ENCODE measurements at regions not wholly inside any gene's neighbourhood (a gene's known extent, or its start where the extent isn't known, plus 50 kb on each side); places are given as distances from the start of the nearest gene placed in this dataset.
"Not testable (repeated sequence)": the region's sequence is repeated elsewhere in the genome, so short reads cannot be mapped to it uniquely, and the experiment has no call there.

DNA sequence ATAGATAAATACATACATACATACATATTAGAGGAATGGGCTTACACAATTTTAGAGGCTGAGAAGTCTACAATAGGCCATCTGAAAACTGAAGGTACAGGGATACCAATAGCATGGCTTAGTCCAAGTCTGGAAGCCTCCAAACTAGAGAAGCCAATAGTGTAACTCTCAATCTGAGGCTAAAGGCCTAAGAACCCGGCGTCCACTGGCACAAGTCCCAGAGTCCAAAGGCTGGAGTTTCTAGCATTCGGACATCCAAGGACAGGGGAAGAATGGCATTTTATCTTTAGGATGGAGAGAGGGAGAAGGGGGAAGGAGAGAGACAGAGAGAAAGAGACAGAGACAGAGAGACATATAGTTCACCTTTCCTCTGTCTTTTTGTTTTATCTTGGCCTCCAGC, 63.7 kb upstream of the SYT4 start:
- no peak overlapping the region for H3K4me3 ChIP-seq (ENCODE audit: low read depth, low read length)
- TF ChIP-seq, protein P1, sequence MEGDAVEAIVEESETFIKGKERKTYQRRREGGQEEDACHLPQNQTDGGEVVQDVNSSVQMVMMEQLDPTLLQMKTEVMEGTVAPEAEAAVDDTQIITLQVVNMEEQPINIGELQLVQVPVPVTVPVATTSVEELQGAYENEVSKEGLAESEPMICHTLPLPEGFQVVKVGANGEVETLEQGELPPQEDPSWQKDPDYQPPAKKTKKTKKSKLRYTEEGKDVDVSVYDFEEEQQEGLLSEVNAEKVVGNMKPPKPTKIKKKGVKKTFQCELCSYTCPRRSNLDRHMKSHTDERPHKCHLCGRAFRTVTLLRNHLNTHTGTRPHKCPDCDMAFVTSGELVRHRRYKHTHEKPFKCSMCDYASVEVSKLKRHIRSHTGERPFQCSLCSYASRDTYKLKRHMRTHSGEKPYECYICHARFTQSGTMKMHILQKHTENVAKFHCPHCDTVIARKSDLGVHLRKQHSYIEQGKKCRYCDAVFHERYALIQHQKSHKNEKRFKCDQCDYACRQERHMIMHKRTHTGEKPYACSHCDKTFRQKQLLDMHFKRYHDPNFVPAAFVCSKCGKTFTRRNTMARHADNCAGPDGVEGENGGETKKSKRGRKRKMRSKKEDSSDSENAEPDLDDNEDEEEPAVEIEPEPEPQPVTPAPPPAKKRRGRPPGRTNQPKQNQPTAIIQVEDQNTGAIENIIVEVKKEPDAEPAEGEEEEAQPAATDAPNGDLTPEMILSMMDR (IDR thresholded peaks at IDR 0.05; ENCODE audit: low read depth, low read length), result no peak

DNA sequence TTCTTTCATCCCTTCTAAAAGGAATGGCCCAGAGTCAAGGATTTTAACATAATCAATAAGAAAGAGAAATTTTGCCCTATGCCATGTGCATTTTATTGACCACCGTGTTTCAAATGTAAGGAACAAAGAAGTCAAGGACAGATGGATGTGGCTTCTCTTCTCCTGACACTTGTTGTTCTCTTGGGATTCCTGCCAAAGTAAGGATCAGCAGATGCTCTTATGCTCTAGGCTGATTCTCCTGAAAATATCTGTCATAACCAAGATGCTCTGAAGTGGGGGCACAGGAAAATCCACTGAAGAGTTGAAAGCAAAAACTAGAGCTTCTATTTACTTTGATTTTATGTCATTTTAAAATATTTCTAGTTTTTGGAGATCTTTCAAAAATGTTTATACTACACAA, 72.9 kb upstream of the SYT4 start:
- H3K4me3 ChIP-seq (ENCODE audit: low read depth, low read length), result no peak overlapping the region
- TF ChIP-seq, protein P1 (IDR thresholded peaks at IDR 0.05; ENCODE audit: low read depth, low read length), result no peak

DNA sequence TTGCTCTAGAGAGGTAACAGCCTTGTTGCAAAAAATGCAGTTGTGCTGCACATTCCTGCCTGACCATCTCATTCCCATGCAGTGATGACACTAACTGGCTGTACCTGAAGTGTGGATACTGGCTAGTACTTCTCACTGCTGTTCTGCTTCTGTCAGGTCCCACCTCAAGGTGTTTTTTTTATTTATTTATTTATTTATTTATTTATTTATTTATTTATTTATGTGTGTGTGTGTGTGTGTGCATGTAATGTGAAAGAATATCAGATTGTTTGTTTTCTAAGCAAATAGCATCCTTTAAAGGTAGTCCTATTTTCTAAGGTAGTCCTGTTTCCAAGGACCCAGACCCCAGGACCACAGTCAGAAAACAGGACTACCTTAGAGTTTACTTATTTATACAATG, 87.2 kb upstream of the SYT4 start:
- H3K4me3 ChIP-seq (ENCODE audit: low read depth, low read length), result no peak overlapping the region

DNA sequence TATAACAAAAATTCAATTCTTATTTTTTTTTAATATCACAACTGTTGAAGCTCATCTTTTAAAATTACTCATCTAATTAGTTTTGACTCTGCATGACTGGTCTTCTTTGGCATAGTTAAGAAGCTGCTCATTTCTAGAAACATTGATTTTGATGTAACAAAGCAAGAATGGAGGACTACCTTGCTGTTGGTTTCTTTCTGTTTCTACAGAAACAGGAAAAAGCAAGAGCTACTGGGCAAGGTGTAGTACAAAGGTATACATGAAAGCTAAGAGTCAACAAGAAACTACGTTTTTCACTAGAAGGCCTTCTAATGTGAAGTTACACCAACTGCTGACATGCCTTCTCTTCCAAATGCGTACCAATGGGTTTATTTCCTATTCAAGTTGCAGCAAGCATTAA, 90.6 kb upstream of the SYT4 start:
- H3K4me3 ChIP-seq (ENCODE audit: low read depth, low read length), result no peak overlapping the region
- TF ChIP-seq, protein P1 (IDR thresholded peaks at IDR 0.05; ENCODE audit: low read depth, low read length), result no peak

More for the DNA sequence above, 87.2 kb upstream of the SYT4 start:
- TF ChIP-seq, protein P1 (IDR thresholded peaks at IDR 0.05; ENCODE audit: low read depth, low read length), result no peak

DNA sequence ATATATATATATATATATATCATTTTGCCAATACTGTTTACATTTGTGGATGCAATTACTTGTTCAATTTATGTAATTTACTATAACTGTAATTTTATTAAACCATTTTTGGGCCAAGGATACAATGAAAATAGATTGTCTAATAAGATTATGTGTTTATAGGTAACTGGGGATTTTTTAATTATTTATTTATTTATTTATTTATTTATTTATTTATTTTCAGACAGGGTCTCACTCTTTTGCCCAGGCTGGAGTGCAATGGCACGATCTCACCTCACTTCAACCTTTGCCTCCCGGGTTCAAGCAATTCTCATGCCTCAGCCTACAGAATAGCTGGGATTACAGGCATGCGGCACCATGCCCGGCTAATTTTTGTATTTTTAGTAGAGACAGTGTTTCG, 92.0 kb upstream of the SYT4 start:
- H3K4me3 ChIP-seq (ENCODE audit: low read depth, low read length), result not testable (repeated sequence)

DNA sequence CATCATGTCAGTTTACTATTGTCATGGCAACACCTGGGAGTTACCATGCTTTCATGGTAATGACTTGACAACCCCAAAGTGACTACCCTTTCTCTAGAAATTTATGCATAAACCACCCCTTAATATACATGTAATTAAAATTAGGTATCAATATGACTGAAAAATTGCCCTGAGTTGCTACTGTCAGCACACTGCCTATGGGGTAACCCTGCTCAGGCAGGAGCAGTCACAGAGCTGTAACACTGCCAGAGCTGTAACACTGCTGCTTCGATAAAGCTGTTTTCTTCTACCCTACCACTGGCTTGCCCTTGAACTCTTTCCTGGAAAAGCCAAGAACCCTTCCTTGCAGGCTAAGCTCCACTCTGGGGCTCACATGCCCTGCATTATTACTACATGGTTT, 95.5 kb upstream of the SYT4 start:
- no peak overlapping the region for H3K4me3 ChIP-seq (ENCODE audit: low read depth, low read length)

DNA sequence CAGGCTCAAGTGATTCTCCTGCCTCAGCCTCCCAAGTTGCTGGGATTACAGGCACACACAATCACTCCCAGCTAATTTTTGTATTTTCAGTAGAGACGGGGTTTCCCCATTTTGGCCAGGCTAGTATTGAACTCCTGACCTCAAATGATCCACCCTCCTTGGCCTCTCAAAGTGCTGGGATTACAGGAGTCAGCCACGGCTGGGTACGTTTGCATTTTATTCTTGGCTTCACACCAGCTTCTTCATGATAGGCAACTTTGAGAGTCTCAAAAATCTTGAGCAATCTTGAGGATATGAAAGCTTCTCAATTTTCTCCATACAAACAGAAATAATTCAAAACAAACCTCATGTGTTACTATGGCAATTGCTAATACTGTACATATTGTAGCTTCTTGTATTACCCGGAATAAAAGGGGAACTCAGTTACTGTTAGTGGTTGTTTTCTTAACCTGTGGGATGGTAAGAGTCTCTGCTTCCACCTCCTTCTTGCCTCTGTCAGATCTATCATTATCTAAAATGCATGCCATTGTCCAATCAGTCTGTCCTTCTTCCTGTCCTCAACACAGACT, 102.9 kb upstream of the SYT4 start:
- no peak overlapping the region for H3K4me3 ChIP-seq (ENCODE audit: low read depth, low read length)
- TF ChIP-seq, protein P1 (IDR thresholded peaks at IDR 0.05; ENCODE audit: low read depth, low read length), result no peak

More for the DNA sequence above, 95.5 kb upstream of the SYT4 start:
- TF ChIP-seq, protein P1 (IDR thresholded peaks at IDR 0.05; ENCODE audit: low read depth, low read length), result no peak
